ENCODE measurements at regions not wholly inside any gene's neighbourhood (a gene's known extent, or its start where the extent isn't known, plus 50 kb on each side); places are given as distances from the start of the nearest gene placed in this dataset.

DNA sequence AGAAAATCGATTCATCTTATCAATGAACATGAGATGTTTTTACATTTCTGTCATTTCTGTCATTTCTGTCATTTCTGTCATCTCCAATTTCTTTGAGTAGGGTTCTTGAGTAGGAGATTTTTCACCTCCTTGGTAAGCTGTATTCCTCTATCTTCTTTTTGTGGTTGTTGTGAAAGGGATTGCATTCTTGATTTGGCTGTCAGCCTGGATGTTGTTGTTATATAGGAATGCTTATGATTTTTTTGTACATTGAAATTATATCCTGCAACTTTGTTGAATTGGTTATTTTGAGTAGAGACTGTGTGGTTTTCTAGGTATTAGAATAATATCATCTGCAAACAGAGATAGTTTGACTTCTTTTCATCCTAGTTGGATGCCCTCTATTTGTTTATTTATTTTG is 1233.7 kb downstream of the PLA2G4A start:
- no peak overlapping the region for H3K27ac Mint-ChIP-seq
- no peaks in the 10 kb centered on the region for H3K4me1 Mint-ChIP-seq (ENCODE audit: low read depth)
- no peak overlapping the region for H3K4me3 Mint-ChIP-seq
- H3K36me3 Mint-ChIP-seq (ENCODE audit: low read depth): no peaks in the 10 kb centered on the region
- H3K9me3 Mint-ChIP-seq: peaks cover 18% of the 10 kb centered on the region
- H3K27me3 Mint-ChIP-seq (ENCODE audit: low read depth): no peaks in the 10 kb centered on the region

DNA sequence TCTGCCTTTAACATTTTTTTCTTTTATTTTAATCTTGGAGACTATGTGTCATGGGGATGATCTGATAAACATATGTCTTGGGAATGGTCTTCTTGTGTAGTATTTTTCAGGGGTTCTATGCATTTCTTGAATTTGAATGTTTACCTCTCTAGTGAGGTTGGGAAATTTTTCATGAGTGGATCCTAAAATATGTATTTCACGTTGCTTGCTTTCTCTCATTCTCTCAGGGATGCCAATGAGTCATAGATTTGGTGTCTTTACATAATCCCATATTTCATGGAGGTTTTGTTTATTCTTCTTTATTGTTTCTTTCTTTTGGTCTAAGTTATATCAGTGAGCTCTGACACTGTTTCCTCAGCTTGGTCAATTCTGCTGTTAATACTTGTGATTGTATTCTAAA is 1237.2 kb downstream of the PLA2G4A start:
- H3K4me1 Mint-ChIP-seq (ENCODE audit: low read depth): no peaks in the 10 kb centered on the region
- H3K27ac Mint-ChIP-seq: no peak overlapping the region
- H3K4me3 Mint-ChIP-seq: no peak overlapping the region
- H3K36me3 Mint-ChIP-seq (ENCODE audit: low read depth): no peaks in the 10 kb centered on the region
- peaks cover 39% of the 10 kb centered on the region for H3K9me3 Mint-ChIP-seq
- no peaks in the 10 kb centered on the region for H3K27me3 Mint-ChIP-seq (ENCODE audit: low read depth)

DNA sequence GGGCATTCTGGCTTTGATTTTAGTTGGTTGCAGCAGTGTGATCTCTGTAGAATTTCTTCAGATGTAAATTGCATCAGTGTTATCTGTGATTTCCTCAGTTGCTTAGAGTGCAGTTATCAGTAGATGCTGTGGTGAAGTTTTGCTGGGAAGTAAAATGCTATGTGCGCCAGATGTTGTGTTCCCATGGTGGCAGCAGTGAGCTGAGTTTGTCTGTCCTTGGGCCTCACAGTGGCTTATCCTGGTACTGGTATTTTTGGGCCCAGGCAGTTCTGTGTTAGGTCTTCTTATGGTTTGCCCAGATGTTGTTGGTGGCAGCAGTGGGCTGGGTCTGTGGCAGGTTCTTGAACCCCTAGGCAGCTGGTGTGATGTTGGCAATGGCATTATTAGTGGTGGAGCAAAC is 1242.1 kb downstream of the PLA2G4A start:
- Mint-ChIP-seq H3K27ac (no peak overlapping the region), H3K4me1 (ENCODE audit: low read depth) (no peaks in the 10 kb centered on the region), H3K36me3 (ENCODE audit: low read depth) (no peaks in the 10 kb centered on the region), H3K27me3 (ENCODE audit: low read depth) (no peaks in the 10 kb centered on the region), H3K4me3 (no peak overlapping the region), H3K9me3 (peaks cover 35% of the 10 kb centered on the region)

DNA sequence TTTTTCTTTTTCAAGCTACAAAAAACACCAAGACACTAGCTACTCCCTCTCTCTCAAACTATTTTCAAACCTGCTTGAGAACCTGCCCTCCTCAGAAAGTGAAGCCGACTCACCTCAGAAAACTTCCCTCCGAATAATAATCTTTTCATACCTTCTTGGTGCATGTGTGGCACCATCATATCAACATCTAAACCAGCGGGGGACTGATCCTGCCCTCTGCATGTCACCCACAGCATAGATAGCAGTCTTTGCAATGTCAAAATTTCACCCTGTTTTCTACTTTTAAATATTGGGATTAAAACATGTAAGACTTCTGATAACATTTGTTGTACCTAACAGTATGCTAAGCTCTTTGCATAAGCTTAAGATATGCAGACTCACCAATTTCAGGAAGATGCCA is 1260.3 kb downstream of the PLA2G4A start:
- Mint-ChIP-seq H3K27me3 (ENCODE audit: low read depth) (no peaks in the 10 kb centered on the region), H3K4me3 (no peak overlapping the region), H3K9me3 (peaks cover 26% of the 10 kb centered on the region), H3K27ac (no peak overlapping the region), H3K36me3 (ENCODE audit: low read depth) (no peaks in the 10 kb centered on the region), H3K4me1 (ENCODE audit: low read depth) (no peaks in the 10 kb centered on the region)

DNA sequence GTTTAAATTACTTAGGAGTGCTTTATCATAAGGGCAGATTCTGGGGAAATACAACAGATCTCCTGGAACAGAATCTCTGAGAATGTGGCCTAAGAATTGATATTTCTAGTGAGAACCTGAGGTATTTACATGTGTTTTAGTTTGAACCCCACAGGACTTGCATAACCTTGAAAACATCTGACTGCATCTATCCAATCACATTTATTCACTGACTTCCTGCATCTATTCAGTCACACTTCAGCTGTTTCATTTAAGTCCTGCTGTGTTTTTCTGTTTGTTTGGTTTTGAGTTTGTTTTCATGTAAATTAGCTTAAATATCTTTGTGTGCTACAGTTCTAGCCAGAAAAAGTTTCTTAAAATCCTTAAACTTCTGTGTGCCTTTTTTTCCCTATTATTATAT is 1260.7 kb downstream of the PLA2G4A start:
- H3K36me3 Mint-ChIP-seq (ENCODE audit: low read depth): no peaks in the 10 kb centered on the region
- H3K9me3 Mint-ChIP-seq: peaks cover 26% of the 10 kb centered on the region
- no peak overlapping the region for H3K27ac Mint-ChIP-seq
- H3K4me3 Mint-ChIP-seq: no peak overlapping the region
- no peaks in the 10 kb centered on the region for H3K27me3 Mint-ChIP-seq (ENCODE audit: low read depth)
- no peaks in the 10 kb centered on the region for H3K4me1 Mint-ChIP-seq (ENCODE audit: low read depth)

DNA sequence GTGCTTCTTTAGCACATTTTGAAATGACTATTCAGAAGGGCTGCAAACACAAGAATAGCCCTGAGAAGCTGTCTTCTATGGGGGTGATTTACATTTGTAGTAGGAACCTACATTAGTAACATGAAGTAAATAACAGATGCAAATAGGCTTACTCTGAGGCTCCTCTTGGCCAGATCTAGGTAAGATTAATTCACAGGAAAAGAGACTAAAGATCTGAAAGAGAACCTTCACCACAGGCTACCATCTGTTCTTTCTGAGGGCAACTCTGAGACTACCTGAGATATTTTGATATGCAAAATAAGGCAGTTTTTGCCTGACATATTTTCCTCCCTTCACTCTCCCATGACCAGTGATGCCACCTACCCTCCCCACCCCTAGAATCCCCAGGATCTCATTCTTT is 1267.8 kb downstream of the PLA2G4A start:
- H3K27ac Mint-ChIP-seq: no peak overlapping the region
- no peak overlapping the region for H3K4me3 Mint-ChIP-seq
- no peaks in the 10 kb centered on the region for H3K4me1 Mint-ChIP-seq (ENCODE audit: low read depth)
- H3K36me3 Mint-ChIP-seq (ENCODE audit: low read depth): no peaks in the 10 kb centered on the region
- H3K27me3 Mint-ChIP-seq (ENCODE audit: low read depth): no peaks in the 10 kb centered on the region
- peaks cover 3% of the 10 kb centered on the region for H3K9me3 Mint-ChIP-seq

DNA sequence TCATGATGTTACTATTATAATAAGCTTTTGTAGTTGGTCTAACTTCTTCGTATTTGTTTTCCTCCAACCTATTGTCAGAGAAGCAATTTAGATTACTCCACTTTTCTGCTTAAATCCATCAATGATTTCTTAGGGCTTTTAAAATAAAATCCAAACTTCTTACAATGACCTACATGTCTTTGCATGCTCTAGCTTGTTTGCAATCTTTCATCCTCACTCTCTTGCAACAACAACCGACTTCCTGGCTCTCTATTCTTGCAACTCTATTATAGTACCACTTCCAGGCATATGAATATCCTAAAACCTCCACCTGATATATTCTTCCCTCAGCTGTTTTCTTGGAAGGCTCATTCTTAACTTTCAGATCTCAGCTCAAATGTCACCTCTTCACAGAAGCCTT is 1288.7 kb downstream of the PLA2G4A start:
- Mint-ChIP-seq H3K4me3 (no peak overlapping the region), H3K27me3 (ENCODE audit: low read depth) (no peaks in the 10 kb centered on the region), H3K27ac (no peak overlapping the region), H3K4me1 (ENCODE audit: low read depth) (no peaks in the 10 kb centered on the region), H3K9me3 (no peaks in the 10 kb centered on the region), H3K36me3 (ENCODE audit: low read depth) (no peaks in the 10 kb centered on the region)

DNA sequence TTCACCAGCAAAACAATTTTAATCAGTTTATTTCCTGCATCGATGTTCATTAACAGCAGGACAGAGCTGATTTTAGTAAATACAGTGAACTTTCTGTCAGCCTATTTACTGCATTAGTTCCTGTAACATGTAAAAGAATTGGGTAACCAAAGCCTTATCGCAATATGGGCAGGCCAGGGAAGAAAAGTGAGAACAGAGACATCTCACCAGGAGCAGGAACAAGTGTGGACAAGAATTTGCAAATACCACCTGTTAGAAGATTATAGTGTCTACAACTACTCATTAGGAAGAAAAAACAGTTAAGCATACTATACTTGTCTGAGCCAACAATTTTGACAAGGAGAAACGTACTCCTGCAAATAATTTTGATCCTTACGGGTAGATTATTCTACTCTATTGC is 1293.9 kb downstream of the PLA2G4A start:
- H3K4me3 Mint-ChIP-seq: no peak overlapping the region
- no peaks in the 10 kb centered on the region for H3K9me3 Mint-ChIP-seq
- H3K4me1 Mint-ChIP-seq (ENCODE audit: low read depth): no peaks in the 10 kb centered on the region
- no peaks in the 10 kb centered on the region for H3K36me3 Mint-ChIP-seq (ENCODE audit: low read depth)
- no peak overlapping the region for H3K27ac Mint-ChIP-seq
- H3K27me3 Mint-ChIP-seq (ENCODE audit: low read depth): no peaks in the 10 kb centered on the region

DNA sequence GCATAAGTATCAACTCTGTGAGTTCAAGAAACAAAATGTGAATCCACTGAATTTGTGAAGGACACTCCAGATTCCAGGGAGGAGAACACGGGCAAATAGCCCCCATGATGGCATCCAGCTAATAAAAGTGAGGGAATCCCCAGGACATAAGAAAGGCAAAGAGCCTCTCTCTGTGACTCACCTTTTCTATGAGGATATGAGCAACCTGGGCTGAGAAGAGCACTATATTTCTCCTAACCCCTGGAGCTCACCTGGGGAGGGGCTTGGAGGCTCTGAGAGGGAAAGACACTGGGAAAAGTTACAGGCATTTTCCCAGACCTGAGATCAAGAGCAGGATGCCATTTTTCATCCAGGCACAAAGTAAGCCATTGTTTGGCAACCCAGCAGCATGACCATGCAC is 1298.8 kb downstream of the PLA2G4A start:
- Mint-ChIP-seq H3K27me3 (ENCODE audit: low read depth) (no peaks in the 10 kb centered on the region), H3K27ac (no peak overlapping the region), H3K4me1 (ENCODE audit: low read depth) (no peaks in the 10 kb centered on the region), H3K36me3 (ENCODE audit: low read depth) (no peaks in the 10 kb centered on the region), H3K4me3 (no peak overlapping the region), H3K9me3 (no peaks in the 10 kb centered on the region)

DNA sequence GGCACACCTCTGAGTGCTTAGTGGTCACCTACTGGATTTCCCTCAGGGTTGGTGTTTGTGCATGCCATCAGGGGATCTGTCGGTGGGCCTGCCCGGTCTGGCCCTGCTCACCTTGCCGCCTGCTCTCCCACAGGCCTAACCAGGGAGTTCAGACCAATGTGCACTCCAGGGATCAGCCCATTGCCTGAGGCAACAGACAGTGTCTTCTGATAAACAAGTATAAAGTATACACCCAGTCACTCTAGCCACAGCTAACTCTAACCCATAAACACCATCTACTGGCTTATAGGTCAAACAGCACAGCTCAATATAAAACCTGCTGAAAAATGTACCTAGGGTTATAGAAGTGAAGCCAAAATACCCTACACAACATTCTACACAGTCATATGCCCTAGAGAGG is 1300.0 kb downstream of the PLA2G4A start:
- no peak overlapping the region for H3K27ac Mint-ChIP-seq
- H3K4me1 Mint-ChIP-seq (ENCODE audit: low read depth): no peaks in the 10 kb centered on the region
- no peaks in the 10 kb centered on the region for H3K9me3 Mint-ChIP-seq
- no peak overlapping the region for H3K4me3 Mint-ChIP-seq
- H3K27me3 Mint-ChIP-seq (ENCODE audit: low read depth): no peaks in the 10 kb centered on the region
- no peaks in the 10 kb centered on the region for H3K36me3 Mint-ChIP-seq (ENCODE audit: low read depth)

DNA sequence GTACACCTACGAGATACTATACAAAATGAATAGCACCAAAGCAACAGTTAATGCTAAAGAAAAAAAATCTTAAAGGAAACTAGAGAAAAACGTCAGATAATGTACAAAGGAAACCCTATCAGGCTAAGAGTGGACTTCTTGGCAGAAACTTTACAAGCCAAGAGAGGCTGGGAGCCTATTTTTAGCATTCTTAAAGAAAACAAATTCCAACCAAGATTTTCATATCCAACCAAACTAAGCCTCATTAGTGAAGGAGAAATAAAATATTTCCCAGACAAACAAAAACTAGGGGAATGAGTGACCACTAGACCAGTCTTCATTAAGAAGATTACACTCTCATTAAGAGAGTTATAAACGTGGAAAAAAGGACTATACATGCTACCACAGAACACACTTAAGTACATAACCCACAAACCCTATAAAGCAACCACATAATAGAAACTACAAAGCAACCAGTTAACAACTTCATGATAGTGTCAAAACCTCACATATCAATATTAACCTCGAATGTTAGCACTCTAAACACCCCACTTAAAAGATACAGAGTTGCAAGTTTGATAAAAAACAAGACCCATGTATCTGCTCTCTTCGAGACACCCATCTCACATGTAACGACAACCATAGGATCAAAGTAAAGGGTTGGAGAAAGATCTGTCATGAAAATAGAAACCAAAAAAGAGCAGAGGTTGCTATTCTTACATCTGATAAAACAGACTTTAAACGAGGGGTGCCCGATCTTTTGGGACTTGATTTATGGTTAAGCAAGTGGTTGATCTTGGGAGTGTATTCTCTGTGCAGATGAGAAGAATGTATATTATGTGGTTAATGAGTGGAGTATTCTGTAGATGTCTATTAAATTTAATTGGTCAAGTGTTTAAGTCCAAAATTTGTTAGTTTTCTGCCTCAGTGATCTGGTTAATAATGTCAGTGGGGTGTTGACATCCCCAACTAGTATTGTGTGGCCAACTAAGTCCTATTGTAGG is 1301.4 kb downstream of the PLA2G4A start:
- Mint-ChIP-seq H3K36me3 (ENCODE audit: low read depth) (no peaks in the 10 kb centered on the region), H3K9me3 (no peaks in the 10 kb centered on the region), H3K4me1 (ENCODE audit: low read depth) (no peaks in the 10 kb centered on the region), H3K27ac (no peak overlapping the region), H3K27me3 (ENCODE audit: low read depth) (no peaks in the 10 kb centered on the region), H3K4me3 (no peak overlapping the region)

DNA sequence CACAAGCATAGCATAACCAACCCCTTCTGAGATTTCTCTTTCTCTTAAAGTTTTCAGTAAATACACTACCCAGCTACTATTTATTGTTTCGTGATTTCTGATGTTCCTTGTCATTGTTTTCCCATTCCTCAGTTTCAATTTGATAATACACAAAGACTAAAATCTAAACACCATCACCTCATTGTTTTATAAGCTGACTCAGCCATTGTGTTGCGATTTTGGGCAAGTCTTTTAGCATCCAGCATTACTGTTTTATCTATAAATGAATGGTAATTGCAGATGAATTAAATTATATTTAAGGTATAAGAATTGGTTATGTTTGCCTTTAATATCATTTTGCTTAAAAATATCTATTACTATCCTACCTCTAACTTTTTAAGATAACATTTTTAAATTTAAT is 1308.5 kb downstream of the PLA2G4A start:
- Mint-ChIP-seq H3K4me1 (ENCODE audit: low read depth) (no peaks in the 10 kb centered on the region), H3K27me3 (ENCODE audit: low read depth) (no peaks in the 10 kb centered on the region), H3K4me3 (no peak overlapping the region), H3K27ac (no peak overlapping the region), H3K9me3 (no peaks in the 10 kb centered on the region), H3K36me3 (ENCODE audit: low read depth) (no peaks in the 10 kb centered on the region)

DNA sequence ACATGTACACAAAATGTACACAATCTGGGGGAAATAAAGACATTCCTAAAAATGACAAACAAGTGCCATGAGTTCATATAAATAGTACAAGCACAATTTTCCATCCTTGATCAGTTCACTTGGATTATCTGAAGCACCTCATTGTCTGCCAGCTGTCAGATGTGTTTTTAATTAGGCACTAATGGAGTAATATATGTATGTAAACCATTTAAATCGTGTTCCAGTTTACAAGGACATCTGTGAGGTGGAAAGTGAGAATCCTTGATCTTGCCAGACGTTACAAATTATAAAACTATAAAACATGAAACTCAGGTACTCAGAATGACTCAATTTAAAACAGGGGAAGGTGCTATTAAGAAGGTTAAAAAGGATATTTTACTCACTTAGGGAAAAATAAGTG is 1312.2 kb downstream of the PLA2G4A start:
- Mint-ChIP-seq H3K27ac (no peak overlapping the region), H3K36me3 (ENCODE audit: low read depth) (no peaks in the 10 kb centered on the region), H3K27me3 (ENCODE audit: low read depth) (no peaks in the 10 kb centered on the region), H3K4me3 (no peak overlapping the region), H3K9me3 (peaks cover 5% of the 10 kb centered on the region), H3K4me1 (ENCODE audit: low read depth) (no peaks in the 10 kb centered on the region)

DNA sequence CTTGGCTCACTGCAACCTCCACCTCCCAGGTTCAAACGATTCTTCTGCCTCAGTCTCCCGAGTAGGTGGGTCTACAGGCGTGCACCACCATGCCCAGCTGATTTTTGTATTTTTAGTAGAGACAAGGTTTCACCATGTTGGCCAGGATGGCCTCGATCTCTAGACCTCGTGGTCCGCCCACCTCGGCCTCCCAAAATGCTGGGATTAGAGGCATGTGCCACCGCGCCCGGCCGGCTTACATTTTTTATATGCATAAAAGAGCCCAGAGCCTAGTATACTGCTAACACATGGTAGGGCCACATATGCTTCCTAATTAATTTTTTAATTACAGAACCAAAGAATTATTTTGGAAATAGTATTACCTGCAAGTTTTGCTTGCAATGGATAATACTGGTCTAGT is 1325.4 kb downstream of the PLA2G4A start:
- no peaks in the 10 kb centered on the region for H3K4me1 Mint-ChIP-seq (ENCODE audit: low read depth)
- H3K27me3 Mint-ChIP-seq (ENCODE audit: low read depth): no peaks in the 10 kb centered on the region
- no peak overlapping the region for H3K4me3 Mint-ChIP-seq
- no peaks in the 10 kb centered on the region for H3K9me3 Mint-ChIP-seq
- no peak overlapping the region for H3K27ac Mint-ChIP-seq
- no peaks in the 10 kb centered on the region for H3K36me3 Mint-ChIP-seq (ENCODE audit: low read depth)

DNA sequence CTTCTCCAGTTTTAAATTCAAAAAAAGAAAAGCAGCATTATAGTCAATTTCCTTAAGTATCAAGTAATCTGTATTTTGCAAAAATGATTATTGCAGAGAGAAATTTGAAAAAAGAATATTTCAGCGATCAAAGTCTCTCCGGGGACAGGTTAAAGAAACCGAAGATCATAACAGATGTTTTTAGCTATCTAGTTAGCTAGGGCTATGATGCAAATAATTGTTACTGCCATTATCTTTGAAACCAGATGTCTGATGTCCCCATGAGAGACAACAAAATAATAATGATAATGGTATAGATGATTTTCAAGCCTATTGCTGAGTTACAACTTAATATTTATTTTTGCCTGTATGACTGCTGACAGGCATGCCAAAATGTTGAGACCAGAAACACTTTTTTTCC is 1326.0 kb downstream of the PLA2G4A start:
- Mint-ChIP-seq H3K9me3 (no peaks in the 10 kb centered on the region), H3K4me3 (no peak overlapping the region), H3K4me1 (ENCODE audit: low read depth) (no peaks in the 10 kb centered on the region), H3K36me3 (ENCODE audit: low read depth) (no peaks in the 10 kb centered on the region), H3K27ac (no peak overlapping the region), H3K27me3 (ENCODE audit: low read depth) (no peaks in the 10 kb centered on the region)

All from T-helper 1 cell treated with Interleukin-12 subunit alpha and Interleukin-12 subunit beta and Interleukin-4 antibody, amounts not matched to agents 30 μg/mL and 1 μg/mL, for 36 hours (primary cell).